ENCODE measurements at regions not wholly inside any gene's neighbourhood (a gene's known extent, or its start where the extent isn't known, plus 50 kb on each side); places are given as distances from the start of the nearest gene placed in this dataset.
"Not testable (repeated sequence)": the region's sequence is repeated elsewhere in the genome, so short reads cannot be mapped to it uniquely, and the experiment has no call there.

- no peak for DNase-seq (ENCODE audit: low spot score)
- TF ChIP-seq, protein P1, sequence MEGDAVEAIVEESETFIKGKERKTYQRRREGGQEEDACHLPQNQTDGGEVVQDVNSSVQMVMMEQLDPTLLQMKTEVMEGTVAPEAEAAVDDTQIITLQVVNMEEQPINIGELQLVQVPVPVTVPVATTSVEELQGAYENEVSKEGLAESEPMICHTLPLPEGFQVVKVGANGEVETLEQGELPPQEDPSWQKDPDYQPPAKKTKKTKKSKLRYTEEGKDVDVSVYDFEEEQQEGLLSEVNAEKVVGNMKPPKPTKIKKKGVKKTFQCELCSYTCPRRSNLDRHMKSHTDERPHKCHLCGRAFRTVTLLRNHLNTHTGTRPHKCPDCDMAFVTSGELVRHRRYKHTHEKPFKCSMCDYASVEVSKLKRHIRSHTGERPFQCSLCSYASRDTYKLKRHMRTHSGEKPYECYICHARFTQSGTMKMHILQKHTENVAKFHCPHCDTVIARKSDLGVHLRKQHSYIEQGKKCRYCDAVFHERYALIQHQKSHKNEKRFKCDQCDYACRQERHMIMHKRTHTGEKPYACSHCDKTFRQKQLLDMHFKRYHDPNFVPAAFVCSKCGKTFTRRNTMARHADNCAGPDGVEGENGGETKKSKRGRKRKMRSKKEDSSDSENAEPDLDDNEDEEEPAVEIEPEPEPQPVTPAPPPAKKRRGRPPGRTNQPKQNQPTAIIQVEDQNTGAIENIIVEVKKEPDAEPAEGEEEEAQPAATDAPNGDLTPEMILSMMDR (IDR thresholded peaks at IDR 0.05) = no peak
- no peak for ATAC-seq (ENCODE audit: low FRiP score)
These were observed 327.1 kb upstream of the RBMS1 start for GRCh38 chr2:160820691-160821090.

DNA sequence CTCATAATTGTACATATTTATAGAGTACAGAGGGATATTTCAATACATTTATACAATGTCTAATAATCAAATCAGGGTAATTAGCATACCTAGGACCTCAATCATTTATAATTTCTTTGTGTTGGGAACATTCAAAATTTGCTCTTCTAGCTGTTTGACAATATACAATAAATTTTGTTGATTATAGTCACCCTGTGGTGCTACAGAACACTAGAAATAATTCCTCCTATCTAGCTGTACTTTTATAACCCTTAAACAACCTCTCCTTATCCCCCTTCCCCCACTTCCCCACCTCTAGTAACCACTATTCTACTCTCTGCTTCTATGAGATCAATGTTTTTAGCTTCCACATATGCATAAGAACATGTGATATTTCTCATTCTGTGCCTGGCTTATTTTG lies 328.4 kb upstream of the RBMS1 start:
- TF ChIP-seq, protein P1 (IDR thresholded peaks at IDR 0.05) = no peak
- DNase-seq (ENCODE audit: low spot score) = no peak
- ATAC-seq (ENCODE audit: low FRiP score) = no peak

- no peak for ATAC-seq (ENCODE audit: low FRiP score)
- TF ChIP-seq, protein P1 (IDR thresholded peaks at IDR 0.05) = no peak
- DNase-seq (ENCODE audit: low spot score) = no peak
These were observed 331.8 kb upstream of the RBMS1 start for GRCh38 chr2:160825433-160825832.

GRCh38 chr2:160826496-160826895 lies 332.9 kb upstream of the RBMS1 start:
- no peak for DNase-seq (ENCODE audit: low spot score)
- TF ChIP-seq, protein P1 (IDR thresholded peaks at IDR 0.05) = no peak
- ATAC-seq (ENCODE audit: low FRiP score) = no peak

DNA sequence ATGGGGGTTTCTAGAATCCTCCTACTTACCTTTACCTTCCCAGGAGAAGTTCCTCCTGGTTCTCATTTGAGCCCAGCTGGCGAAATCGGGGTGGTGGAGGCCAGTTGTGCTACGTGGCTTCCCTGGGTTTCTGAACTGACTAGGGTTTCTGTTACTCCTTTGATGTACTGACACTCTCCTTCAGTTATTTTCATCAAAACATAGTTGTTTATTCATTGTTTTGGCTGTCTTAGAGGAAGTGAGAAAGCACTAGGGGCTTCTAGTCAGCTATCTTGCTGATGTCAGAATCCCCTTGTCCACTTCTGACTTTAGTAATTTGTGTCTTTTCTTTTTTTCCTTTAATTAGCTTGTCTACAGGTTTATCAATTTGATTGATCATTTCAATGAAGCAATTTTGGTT lies 332.2 kb upstream of the TANK start:
- no peak for DNase-seq (ENCODE audit: low spot score)
- ATAC-seq (ENCODE audit: low FRiP score) = no peak
- TF ChIP-seq, protein P1 (IDR thresholded peaks at IDR 0.05) = no peak

DNA sequence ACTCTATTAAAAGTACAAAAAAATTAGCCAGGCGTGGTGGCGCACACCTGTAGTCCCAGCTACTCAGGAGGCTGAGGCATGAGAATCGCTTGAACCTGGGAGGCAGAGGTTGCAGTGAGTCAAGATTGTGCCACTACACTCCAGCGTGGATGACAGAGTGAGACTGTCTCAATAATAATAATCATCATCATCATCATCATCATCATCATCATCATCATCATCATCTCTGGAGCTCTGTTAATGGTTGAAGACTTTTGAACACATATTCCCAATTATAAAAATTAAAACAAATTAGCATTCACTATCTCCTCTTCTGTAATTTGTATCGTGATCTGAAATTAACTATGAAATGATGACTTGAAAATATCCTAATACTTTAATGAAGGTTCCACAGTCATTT lies 327.8 kb upstream of the TANK start:
- DNase-seq (ENCODE audit: low spot score); ATAC-seq (ENCODE audit: low FRiP score): not testable (repeated sequence)

- ATAC-seq (ENCODE audit: low FRiP score) (no peak), DNase-seq (ENCODE audit: low spot score) (no peak)
- TF ChIP-seq, protein P1 (IDR thresholded peaks at IDR 0.05) = no peak
These were observed 325.1 kb upstream of the TANK start for GRCh38 chr2:160835166-160835565.

GRCh38 chr2:160836755-160837154 lies 323.5 kb upstream of the TANK start:
- DNase-seq (ENCODE audit: low spot score) (no peak), ATAC-seq (ENCODE audit: low FRiP score) (peak; percentile 57)
- TF ChIP-seq, protein P1 (IDR thresholded peaks at IDR 0.05) = no peak

Measured in omental fat pad (tissue), 3 donors.